ENCODE measurements at regions not wholly inside any gene's neighbourhood (a gene's known extent, or its start where the extent isn't known, plus 50 kb on each side); places are given as distances from the start of the nearest gene placed in this dataset.

DNA sequence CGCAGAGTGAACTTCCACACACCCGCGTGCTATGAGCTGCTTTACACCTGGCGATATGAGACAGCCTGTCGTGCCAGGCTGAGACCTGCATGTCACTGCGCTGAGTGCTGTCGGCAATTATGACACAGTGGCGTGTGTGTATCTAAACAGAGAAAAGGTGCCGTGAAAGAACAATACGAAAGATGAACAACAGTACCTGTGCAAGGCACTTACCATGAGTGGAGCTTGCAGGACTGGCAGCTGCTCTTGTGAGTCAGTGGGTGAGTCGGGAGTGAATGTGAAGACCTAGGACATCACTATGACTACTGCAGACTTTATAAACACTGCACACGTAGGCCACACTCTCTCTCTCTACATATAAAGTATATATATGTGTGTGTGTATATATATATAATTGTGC, 68.5 kb upstream of the DUSP22 start:
- no peaks in the 10 kb centered on the region for H3K9me3 Mint-ChIP-seq (ENCODE audit: low read depth)
- H3K27ac Mint-ChIP-seq: peak overlapping the region; percentile 93
- peaks cover 55% of the 10 kb centered on the region for H3K4me1 Mint-ChIP-seq (ENCODE audit: low read depth)
- H3K27me3 Mint-ChIP-seq: no peaks in the 10 kb centered on the region
- peak overlapping the region; percentile 23 for H3K4me3 Mint-ChIP-seq
- no peaks in the 10 kb centered on the region for H3K36me3 Mint-ChIP-seq

DNA sequence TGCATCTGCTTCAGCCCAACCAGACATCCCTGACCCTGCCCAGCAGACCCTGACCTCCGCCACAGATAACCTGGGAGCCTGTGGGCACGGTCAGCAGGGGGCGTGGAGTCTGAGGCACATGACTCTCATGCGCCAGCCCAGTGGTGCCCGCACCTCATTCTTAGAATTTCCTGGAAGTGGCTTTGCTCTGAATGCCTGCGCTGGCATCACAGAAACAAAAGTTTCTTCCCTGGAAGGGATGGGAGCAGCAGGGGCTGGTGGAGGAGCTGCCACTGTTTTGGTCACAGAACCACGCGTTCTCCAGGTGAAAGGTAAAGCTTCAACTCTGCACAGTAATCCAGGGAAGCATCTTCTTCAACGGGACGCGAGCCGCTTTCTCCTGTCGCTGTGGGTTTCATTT, 67.9 kb upstream of the DUSP22 start:
- H3K27ac Mint-ChIP-seq: peak overlapping the region; percentile 93
- peaks cover 55% of the 10 kb centered on the region for H3K4me1 Mint-ChIP-seq (ENCODE audit: low read depth)
- peak overlapping the region; percentile 23 for H3K4me3 Mint-ChIP-seq
- H3K36me3 Mint-ChIP-seq: no peaks in the 10 kb centered on the region
- H3K9me3 Mint-ChIP-seq (ENCODE audit: low read depth): no peaks in the 10 kb centered on the region
- H3K27me3 Mint-ChIP-seq: no peaks in the 10 kb centered on the region

DNA sequence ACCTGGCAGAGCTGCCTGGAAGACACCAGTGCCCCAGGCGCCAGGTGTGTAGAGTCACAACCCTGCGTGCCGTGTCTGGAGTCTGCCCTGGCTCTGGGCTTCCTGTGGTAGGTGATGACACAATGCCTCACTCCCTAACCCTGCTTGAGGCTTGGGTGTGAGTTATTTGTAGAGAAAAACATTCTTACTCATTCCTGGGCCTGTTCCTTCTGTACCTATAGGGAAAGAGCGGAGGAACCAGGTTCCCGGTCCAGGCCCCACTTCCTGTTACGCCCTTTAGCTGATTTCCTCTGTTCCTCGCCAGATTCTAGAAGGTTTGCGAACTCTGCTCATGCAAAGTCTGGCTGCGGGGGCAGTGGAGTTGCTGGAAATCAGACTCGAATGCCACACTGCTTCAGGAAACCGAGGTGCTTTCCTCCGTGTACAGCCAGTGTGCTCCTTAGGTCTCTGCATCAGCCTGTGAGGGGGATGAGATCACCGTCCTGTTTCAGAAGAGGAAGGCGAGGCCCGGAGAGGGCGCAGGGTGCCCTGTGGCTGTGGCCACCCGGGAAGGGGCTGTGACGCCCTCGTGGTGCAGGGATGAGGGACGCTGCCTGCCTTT, 67.1 kb upstream of the DUSP22 start:
- Mint-ChIP-seq H3K4me3 (peak overlapping the region; percentile 65), H3K36me3 (no peaks in the 10 kb centered on the region), H3K4me1 (ENCODE audit: low read depth) (peaks cover 58% of the 10 kb centered on the region), H3K9me3 (ENCODE audit: low read depth) (no peaks in the 10 kb centered on the region), H3K27me3 (no peaks in the 10 kb centered on the region), H3K27ac (peak overlapping the region; percentile 93)

DNA sequence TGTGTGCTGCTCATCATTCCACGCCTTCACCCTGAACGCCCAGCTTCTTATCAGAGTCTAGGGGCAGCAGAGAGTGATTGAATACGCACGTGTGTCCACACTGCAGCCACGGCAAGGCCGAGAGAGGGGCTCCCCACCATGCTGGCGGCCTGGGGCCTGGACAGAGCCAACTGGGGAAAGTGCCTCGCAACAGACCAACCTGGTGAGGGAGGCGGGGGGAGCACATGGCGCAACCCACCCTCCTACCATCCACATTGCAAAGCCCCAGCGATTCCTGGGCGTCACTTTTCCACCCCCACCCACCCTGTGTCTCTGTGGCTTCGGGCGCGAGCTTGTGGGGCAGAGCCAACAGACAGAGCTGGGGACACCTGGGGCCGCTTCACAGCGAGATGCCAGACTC, 66.4 kb upstream of the DUSP22 start:
- H3K9me3 Mint-ChIP-seq (ENCODE audit: low read depth): no peaks in the 10 kb centered on the region
- peaks cover 57% of the 10 kb centered on the region for H3K4me1 Mint-ChIP-seq (ENCODE audit: low read depth)
- peak overlapping the region; percentile 93 for H3K27ac Mint-ChIP-seq
- H3K4me3 Mint-ChIP-seq: peak overlapping the region; percentile 65
- no peaks in the 10 kb centered on the region for H3K27me3 Mint-ChIP-seq
- H3K36me3 Mint-ChIP-seq: no peaks in the 10 kb centered on the region

DNA sequence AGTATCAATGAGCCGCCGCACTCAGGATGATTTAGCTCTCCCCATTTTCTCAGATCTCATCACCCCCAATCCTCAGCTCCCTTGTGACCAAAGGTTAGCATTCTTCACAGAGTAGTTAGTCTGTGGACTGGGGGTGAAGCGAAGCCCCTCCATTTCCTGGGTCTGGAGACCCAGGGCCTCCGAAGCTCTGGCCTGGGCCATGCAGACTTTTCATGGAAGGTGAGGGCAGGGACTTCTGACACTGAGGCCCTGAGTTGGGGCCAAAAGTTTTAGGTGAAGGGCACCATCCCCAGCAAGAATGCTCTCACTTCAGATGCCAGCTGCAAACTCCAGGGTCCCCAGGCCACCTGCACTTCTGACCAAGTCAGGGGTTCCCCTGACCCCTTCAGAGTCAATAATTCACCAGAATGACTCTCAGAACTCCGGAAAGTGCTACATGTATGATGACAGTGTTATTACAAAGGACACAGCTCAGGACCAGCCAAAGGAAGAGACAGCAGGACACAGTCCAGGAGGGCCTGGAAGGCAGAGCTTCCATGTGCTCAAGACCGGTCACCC, 65.7 kb upstream of the DUSP22 start:
- Mint-ChIP-seq H3K4me1 (ENCODE audit: low read depth) (peaks cover 54% of the 10 kb centered on the region), H3K9me3 (ENCODE audit: low read depth) (no peaks in the 10 kb centered on the region), H3K4me3 (no peak overlapping the region), H3K27ac (peak overlapping the region; percentile 93), H3K27me3 (no peaks in the 10 kb centered on the region), H3K36me3 (no peaks in the 10 kb centered on the region)

DNA sequence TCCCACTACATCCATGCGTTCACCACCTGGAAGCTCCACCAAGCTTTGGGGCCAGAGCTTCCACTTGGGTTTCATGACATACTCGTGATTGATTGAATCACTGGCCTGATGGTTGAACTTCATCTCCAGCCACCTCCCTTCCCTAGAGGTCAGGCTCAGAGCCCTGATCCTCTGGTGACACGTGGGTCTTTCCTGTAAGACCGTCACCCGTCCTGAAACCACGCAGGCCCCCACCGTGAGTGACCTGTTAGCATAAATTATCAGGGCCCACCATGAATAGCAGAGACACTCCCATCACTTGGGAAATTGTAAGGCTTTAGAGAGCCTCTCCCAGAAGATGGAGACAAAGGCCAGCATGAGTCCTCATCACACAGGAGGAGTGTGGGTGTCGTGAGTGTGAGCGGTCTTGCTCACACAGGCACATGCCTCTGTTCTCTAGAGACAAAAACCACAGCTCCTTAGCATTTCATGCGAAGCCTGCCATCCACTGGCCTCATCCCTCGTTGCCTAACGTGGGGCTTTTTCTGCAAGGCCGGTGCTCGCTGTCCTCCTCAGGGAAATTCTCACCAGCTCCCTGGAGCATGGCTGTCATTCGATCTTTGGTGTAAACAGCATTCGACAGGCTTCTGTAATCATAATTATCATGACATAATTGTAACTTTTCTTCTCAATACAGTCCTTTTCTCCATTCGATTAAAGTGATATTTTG, 65.1 kb upstream of the DUSP22 start:
- H3K4me3 Mint-ChIP-seq: no peak overlapping the region
- H3K27ac Mint-ChIP-seq: peak overlapping the region; percentile 34
- H3K9me3 Mint-ChIP-seq (ENCODE audit: low read depth): no peaks in the 10 kb centered on the region
- H3K4me1 Mint-ChIP-seq (ENCODE audit: low read depth): peaks cover 54% of the 10 kb centered on the region
- H3K36me3 Mint-ChIP-seq: no peaks in the 10 kb centered on the region
- H3K27me3 Mint-ChIP-seq: no peaks in the 10 kb centered on the region

DNA sequence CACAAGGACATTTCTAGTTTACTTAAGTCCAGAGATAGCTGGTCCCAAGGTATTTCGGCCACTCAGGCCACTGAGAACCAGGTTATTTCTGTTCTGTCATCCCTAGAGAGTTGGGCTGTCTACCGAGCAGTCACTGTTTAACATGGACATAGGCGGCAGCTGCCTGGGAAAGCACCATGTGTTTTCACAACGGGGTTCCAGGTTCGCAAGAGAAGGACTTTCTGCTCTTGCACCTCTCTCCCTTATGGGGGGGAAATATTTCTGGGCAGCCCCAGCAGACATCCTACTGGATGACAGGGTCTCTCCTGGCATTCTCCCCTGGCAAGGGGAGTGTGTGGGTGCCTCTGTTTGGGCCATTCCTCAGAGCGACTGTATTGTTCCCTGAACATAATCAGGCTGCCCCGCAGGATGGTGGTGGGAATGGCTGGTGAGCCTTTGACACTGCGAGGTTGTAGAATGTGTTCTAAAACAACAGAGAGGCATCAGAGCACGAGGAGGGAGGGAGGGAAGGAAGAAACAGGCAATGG, 64.4 kb upstream of the DUSP22 start:
- H3K9me3 Mint-ChIP-seq (ENCODE audit: low read depth): no peaks in the 10 kb centered on the region
- H3K4me3 Mint-ChIP-seq: no peak overlapping the region
- H3K4me1 Mint-ChIP-seq (ENCODE audit: low read depth): peaks cover 52% of the 10 kb centered on the region
- no peaks in the 10 kb centered on the region for H3K27me3 Mint-ChIP-seq
- H3K36me3 Mint-ChIP-seq: no peaks in the 10 kb centered on the region
- no peak overlapping the region for H3K27ac Mint-ChIP-seq

DNA sequence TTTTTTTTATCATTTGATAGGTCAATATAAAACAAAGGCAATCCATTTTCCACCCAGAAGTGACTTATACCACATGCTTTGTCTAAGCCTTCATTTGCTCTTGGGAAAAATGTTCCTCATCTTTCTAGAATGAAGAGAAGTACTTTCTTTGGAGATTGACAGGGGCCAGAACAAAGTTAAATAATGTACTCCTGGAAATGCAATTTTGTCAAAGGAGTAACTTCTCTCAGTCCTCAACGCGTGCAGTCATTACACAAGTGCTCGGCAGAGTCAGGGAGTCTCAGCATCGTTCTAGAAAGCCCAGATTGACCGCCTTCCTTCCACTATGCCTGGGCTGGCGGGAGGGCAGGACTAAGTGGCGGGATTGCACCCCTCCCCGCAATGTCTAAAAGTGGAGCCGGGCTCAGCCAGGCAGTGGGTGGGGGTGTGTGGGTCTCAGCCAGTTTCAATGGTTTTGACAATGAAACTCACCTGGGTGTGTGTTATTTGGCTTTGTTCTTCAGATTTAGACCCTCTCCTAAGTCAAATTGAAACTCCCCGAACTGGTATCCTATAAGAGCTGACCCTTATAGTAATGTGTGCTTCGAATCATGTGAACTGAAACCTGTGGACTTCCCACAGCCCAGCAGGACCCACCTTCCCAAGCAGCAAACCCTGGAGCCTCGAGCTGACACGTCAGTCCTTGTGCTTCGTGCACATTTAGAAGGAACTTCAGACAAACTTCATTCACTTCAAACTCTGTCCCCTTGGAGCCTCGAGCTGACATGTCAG, 63.2 kb upstream of the DUSP22 start:
- no peak overlapping the region for H3K4me3 Mint-ChIP-seq
- no peaks in the 10 kb centered on the region for H3K27me3 Mint-ChIP-seq
- H3K4me1 Mint-ChIP-seq (ENCODE audit: low read depth): peaks cover 43% of the 10 kb centered on the region
- no peak overlapping the region for H3K27ac Mint-ChIP-seq
- no peaks in the 10 kb centered on the region for H3K9me3 Mint-ChIP-seq (ENCODE audit: low read depth)
- H3K36me3 Mint-ChIP-seq: no peaks in the 10 kb centered on the region

DNA sequence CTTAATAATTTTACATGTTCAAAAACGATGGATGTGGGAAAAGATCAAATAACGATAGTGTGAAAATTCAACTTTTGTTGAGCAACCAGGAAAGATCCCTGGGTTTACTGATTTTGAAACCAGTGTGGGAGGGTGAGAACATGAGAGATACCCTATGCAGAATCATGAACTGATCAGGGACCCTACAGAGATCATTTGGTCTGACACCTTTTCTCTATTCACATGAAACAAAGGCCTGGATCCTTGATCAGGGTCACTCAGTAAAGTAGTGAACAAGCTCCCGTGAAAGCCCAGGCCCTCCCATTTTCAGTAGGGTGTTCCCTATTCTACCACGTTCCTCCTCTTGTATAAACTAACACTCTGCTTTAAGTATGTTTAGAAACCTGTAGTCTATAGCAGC, 60.5 kb upstream of the DUSP22 start:
- H3K4me1 Mint-ChIP-seq (ENCODE audit: low read depth): peaks cover 43% of the 10 kb centered on the region
- peak overlapping the region; percentile 34 for H3K27ac Mint-ChIP-seq
- H3K9me3 Mint-ChIP-seq (ENCODE audit: low read depth): no peaks in the 10 kb centered on the region
- no peaks in the 10 kb centered on the region for H3K36me3 Mint-ChIP-seq
- no peaks in the 10 kb centered on the region for H3K27me3 Mint-ChIP-seq
- no peak overlapping the region for H3K4me3 Mint-ChIP-seq

DNA sequence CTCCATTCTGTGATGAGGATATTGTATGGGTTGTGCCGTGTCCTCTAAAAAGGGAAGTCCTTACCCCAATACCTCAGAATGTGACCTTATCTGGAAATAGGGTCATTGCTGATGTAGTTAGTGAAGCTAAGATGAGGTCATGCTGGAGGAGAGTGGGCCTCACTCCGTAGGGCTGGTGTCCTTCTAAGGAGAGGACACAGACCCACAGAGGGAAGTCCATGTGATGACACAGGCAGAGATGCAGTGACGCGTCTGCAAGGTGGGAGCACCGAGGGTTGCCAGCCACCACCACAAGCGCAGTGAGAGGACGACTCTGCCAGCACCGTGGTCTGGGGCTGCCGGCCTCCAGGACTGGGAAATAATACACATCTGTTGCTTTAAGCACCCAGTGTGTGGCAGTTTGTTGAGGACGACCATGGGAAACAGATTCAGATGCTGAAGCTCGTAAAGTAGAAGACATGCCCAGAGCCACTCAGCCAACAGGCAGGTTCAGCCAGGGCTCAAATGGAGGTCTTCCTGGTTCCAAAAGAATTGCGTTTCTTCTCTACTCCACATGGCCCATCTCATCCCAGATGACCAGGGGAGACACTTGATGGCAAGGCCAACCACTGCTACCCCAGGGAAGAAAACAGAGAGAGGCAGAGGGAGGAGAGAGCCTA, 59.2 kb upstream of the DUSP22 start:
- H3K4me3 Mint-ChIP-seq: no peak overlapping the region
- H3K4me1 Mint-ChIP-seq (ENCODE audit: low read depth): peaks cover 47% of the 10 kb centered on the region
- no peak overlapping the region for H3K27ac Mint-ChIP-seq
- no peaks in the 10 kb centered on the region for H3K36me3 Mint-ChIP-seq
- H3K9me3 Mint-ChIP-seq (ENCODE audit: low read depth): no peaks in the 10 kb centered on the region
- H3K27me3 Mint-ChIP-seq: no peaks in the 10 kb centered on the region

DNA sequence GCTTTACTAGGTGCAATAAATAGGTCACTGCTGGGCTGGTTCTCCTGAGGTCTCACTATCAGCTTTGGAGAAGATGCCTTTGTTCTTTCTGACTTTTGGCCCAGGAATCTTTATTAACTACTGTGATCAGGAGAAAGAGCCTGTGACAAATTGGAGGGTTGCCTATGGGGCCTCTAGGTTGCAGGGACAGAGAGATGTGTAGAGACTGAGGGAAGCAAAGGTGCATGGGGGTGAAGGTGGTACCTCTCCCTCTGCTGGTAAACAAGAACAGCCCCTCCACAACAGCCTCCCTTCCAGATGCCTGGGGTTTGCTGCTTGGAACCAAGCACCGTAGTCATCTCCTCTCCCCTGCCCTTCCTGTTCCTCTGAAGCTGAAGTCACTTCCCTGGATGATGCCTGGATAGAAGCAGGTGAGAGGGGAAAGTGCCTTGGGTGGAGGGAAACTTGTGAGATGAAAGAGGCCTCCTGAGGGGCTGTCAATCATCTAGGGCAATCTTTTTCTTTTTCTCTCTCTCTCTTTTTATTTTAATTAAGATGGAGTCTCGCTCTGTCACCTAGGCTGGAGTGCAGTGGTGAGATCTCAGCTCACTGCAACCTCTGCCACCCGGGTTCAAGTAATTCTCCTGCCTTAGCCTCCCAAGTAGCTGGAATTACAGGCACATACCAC, 57.4 kb upstream of the DUSP22 start:
- Mint-ChIP-seq H3K36me3 (no peaks in the 10 kb centered on the region), H3K4me1 (ENCODE audit: low read depth) (peaks cover 46% of the 10 kb centered on the region), H3K4me3 (peak overlapping the region; percentile 46), H3K27me3 (no peaks in the 10 kb centered on the region), H3K27ac (peak overlapping the region; percentile 94), H3K9me3 (ENCODE audit: low read depth) (no peaks in the 10 kb centered on the region)

DNA sequence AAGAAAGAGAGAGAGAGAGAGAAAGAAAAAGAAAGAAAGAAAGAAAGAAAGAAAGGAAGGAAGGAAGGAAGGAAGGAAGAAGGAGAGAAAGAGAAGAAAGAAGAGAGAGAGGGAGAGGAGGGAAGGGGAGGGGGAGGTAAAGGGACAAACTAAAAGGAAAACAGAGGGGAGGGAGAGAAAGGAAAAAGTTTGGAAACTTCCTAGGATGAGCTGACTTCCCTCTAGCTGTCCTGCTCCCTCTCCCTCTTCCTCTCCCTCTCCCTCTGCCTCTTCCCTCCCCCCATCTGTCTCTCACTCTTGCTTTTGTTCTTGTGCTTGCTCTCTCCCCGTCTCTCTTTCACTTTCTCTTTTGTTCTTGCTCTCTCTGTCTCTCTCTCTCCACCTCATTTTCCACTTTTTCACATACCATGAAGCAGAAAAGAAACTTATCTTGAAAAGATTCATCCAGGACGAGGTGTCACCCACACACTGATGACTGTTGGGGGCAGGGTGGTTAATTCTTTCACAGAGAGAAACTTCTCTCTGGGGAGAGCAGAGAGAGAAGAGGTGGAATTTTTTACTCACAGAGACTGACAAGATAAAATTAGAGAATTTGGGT, 56.4 kb upstream of the DUSP22 start:
- Mint-ChIP-seq H3K36me3 (no peaks in the 10 kb centered on the region), H3K27ac (peak overlapping the region; percentile 94)

DNA sequence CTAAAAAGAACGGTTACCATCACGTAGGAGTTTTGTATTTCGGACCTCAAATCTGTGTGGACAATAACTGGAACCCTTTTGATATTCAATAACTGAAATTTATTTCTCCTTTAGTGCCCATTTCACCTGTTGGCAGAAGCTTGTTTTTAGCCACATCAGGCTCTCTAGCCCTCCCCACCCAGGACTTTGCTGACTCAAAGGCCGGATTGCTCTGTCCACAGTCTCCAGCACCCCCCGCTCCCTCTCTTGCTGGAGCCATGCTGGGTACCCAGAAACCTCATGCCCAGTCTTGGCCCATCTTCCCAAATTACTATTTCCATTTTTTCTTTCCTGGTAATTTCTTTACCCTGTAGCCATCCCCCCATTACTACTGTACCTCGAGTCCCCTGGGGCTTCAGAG, 55.8 kb upstream of the DUSP22 start:
- H3K9me3 Mint-ChIP-seq (ENCODE audit: low read depth): no peaks in the 10 kb centered on the region
- peak overlapping the region; percentile 80 for H3K4me3 Mint-ChIP-seq
- H3K27me3 Mint-ChIP-seq: no peaks in the 10 kb centered on the region
- peak overlapping the region; percentile 94 for H3K27ac Mint-ChIP-seq
- H3K4me1 Mint-ChIP-seq (ENCODE audit: low read depth): peaks cover 40% of the 10 kb centered on the region
- H3K36me3 Mint-ChIP-seq: no peaks in the 10 kb centered on the region

More for the DNA sequence above, 56.4 kb upstream of the DUSP22 start:
- H3K4me1 Mint-ChIP-seq (ENCODE audit: low read depth): peaks cover 43% of the 10 kb centered on the region
- no peaks in the 10 kb centered on the region for H3K27me3 Mint-ChIP-seq
- H3K4me3 Mint-ChIP-seq: peak overlapping the region; percentile 80
- H3K9me3 Mint-ChIP-seq (ENCODE audit: low read depth): no peaks in the 10 kb centered on the region

DNA sequence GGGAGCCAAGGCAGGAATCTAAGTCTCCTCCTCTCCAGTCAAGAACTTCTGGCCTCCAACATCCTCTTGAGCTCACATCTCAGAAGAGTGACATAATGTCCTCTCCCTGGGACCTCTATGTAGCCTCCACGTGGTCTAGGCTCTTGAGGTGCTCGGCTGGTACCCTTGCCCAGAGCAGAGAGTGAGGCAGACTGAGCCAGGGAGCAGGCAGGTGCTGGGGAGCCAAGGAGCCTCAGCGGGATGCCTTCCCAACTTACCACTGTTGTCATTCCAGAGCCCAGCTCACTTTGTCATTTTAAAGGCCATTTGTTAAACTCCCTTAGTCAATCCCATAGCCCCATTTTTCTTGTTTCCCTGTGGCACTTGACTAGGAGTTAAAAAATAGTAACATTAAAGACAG, 52.1 kb upstream of the DUSP22 start:
- H3K4me3 Mint-ChIP-seq: no peak overlapping the region
- peaks cover 24% of the 10 kb centered on the region for H3K4me1 Mint-ChIP-seq (ENCODE audit: low read depth)
- H3K27ac Mint-ChIP-seq: no peak overlapping the region

More for the DNA sequence above, 52.1 kb upstream of the DUSP22 start:
- no peaks in the 10 kb centered on the region for H3K36me3 Mint-ChIP-seq
- H3K27me3 Mint-ChIP-seq: no peaks in the 10 kb centered on the region
- H3K9me3 Mint-ChIP-seq (ENCODE audit: low read depth): no peaks in the 10 kb centered on the region

Data from activated naive CD8-positive, alpha-beta T cell (primary cell).